HepG2 (cell line): ENCODE measurements at regions not wholly inside any gene's neighbourhood (a gene's known extent, or its start where the extent isn't known, plus 50 kb on each side); places are given as distances from the start of the nearest gene placed in this dataset.
"Not testable (repeated sequence)": the region's sequence is repeated elsewhere in the genome, so short reads cannot be mapped to it uniquely, and the experiment has no call there.

Experiments used
- CEBPB ChIP-seq: IDR thresholded peaks from 2 replicates; pipeline ENCODE4 v1.6.1; 2011; ENCODE audit warnings: low read depth, low read length, improper control_type of control experiment, borderline replicate concordance
- FOXP1 ChIP-seq, 2 experiments: fragments of 450-650 bp in 1 of 2; IDR thresholded peaks; 2 replicates each; pipeline ENCODE4 v1.6.1; 2017 to 2018; ENCODE audit warnings: antibody characterized with exemption in 1 of 2
- GLI4 ChIP-seq: sonication (generic); formaldehyde crosslinking; IDR thresholded peaks from 2 replicates; pipeline ENCODE4 v1.5.1; 2020; ENCODE audit warnings: missing genetic modification reagents, mild to moderate bottlenecking, moderate library complexity, borderline replicate concordance
- KDM1A ChIP-seq: IDR thresholded peaks from 2 replicates; pipeline ENCODE4 v1.6.1; 2016; ENCODE audit warnings: missing compliant biosample characterization
- MAFK ChIP-seq, 2 experiments: IDR thresholded peaks in 1 of 2; conservative IDR thresholded peaks in 1 of 2; 2 replicates each; pipeline ENCODE4 v1.6.1; 2011; ENCODE audit warnings: improper control_type of control experiment in 2 of 2, low read length in 2 of 2
- ZFP41 ChIP-seq: sonication (generic); formaldehyde crosslinking; IDR thresholded peaks from 2 replicates; pipeline ENCODE4 v1.4.0; 2020; ENCODE audit warnings: mild to moderate bottlenecking, missing genetic modification reagents, borderline replicate concordance
- ZNF713 ChIP-seq: sonication (generic); formaldehyde crosslinking; IDR thresholded peaks from 2 replicates; pipeline ENCODE4 v1.4.0; 2020; ENCODE audit warnings: mild to moderate bottlenecking, missing genetic modification reagents
- TF ChIP-seq, protein P1 (sequence below): sonication (generic); formaldehyde crosslinking; IDR thresholded peaks from 2 replicates; pipeline ENCODE4 v1.5.0; 2020; ENCODE audit warnings: mild to moderate bottlenecking, missing genetic modification reagents, moderate library complexity
- TF ChIP-seq, protein P2 (sequence below): sonication (generic); formaldehyde crosslinking; IDR thresholded peaks from 2 replicates; pipeline ENCODE4 v1.4.0; 2020; ENCODE audit warnings: missing genetic modification reagents, mild to moderate bottlenecking, borderline replicate concordance
- TF ChIP-seq, protein P3 (sequence below): IDR thresholded peaks from 2 replicates; pipeline ENCODE4 v1.6.1; 2016; ENCODE audit warnings: low read depth, missing genetic modification reagents, missing compliant biosample characterization
- TF ChIP-seq, protein P4 (sequence below): sonication (generic); formaldehyde crosslinking; IDR thresholded peaks from 2 replicates; pipeline ENCODE4 v1.4.0; 2020; ENCODE audit warnings: low read depth, mild to moderate bottlenecking, missing genetic modification reagents

DNA sequence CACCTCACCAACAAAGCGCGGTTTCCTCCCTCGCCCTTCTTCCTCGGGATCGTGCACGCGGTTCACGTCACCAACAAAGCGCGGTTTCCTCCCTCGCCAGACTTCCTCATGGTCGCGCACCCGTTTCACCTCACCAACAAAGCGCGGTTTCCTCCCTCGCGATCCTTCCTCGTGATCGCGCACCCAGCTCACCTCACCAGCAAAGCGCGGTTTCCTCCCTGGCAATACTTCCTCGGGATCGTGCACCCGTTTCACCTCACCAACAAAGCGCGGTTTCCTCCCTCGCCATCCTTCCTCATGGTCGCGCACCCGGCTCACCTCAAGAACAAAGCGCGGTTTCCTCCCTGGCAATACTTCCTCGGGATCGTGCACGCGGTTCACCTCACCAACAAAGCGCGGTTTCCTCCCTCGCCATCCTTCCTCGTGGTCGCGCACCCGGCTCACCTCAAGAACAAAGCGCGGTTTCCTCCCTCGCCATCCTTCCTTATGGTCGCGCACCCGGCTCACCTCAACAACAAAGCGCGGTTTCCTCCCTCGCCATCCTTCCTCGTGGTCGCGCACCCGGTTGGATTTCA, 565.9 kb upstream of the PFKP start:
- TF ChIP-seq, protein P1, sequence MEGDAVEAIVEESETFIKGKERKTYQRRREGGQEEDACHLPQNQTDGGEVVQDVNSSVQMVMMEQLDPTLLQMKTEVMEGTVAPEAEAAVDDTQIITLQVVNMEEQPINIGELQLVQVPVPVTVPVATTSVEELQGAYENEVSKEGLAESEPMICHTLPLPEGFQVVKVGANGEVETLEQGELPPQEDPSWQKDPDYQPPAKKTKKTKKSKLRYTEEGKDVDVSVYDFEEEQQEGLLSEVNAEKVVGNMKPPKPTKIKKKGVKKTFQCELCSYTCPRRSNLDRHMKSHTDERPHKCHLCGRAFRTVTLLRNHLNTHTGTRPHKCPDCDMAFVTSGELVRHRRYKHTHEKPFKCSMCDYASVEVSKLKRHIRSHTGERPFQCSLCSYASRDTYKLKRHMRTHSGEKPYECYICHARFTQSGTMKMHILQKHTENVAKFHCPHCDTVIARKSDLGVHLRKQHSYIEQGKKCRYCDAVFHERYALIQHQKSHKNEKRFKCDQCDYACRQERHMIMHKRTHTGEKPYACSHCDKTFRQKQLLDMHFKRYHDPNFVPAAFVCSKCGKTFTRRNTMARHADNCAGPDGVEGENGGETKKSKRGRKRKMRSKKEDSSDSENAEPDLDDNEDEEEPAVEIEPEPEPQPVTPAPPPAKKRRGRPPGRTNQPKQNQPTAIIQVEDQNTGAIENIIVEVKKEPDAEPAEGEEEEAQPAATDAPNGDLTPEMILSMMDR (CRISPR knock-in tag): not testable (repeated sequence)
- TF ChIP-seq, protein P2, sequence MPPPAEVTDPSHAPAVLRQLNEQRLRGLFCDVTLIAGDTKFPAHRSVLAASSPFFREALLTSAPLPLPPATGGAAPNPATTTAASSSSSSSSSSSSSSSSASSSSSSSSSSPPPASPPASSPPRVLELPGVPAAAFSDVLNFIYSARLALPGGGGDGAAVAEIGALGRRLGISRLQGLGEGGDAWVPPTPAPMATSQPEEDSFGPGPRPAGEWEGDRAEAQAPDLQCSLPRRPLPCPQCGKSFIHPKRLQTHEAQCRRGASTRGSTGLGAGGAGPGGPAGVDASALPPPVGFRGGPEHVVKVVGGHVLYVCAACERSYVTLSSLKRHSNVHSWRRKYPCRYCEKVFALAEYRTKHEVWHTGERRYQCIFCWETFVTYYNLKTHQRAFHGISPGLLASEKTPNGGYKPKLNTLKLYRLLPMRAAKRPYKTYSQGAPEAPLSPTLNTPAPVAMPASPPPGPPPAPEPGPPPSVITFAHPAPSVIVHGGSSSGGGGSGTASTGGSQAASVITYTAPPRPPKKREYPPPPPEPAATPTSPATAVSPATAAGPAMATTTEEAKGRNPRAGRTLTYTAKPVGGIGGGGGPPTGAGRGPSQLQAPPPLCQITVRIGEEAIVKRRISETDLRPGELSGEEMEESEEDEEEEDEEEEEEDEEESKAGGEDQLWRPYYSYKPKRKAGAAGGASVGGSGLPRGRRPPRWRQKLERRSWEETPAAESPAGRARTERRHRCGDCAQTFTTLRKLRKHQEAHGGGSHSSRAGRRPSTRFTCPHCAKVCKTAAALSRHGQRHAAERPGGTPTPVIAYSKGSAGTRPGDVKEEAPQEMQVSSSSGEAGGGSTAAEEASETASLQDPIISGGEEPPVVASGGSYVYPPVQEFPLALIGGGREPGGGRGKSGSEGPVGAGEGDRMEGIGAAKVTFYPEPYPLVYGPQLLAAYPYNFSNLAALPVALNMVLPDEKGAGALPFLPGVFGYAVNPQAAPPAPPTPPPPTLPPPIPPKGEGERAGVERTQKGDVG (CRISPR knock-in tag): not testable (repeated sequence)
- TF ChIP-seq GLI4; FOXP1 (IDR thresholded peaks at IDR 0.05); FOXP1 (CRISPR knock-in tag; IDR thresholded peaks at IDR 0.05); ZFP41; CEBPB; MAFK (conservative IDR thresholded peaks at IDR 0.05 in 1 of 2, IDR thresholded peaks at IDR 0.05 in 1 of 2; ENCODE audit: low read length in 2 of 2); ZNF713; KDM1A (CRISPR knock-in tag): not testable (repeated sequence)
- TF ChIP-seq, protein P3, sequence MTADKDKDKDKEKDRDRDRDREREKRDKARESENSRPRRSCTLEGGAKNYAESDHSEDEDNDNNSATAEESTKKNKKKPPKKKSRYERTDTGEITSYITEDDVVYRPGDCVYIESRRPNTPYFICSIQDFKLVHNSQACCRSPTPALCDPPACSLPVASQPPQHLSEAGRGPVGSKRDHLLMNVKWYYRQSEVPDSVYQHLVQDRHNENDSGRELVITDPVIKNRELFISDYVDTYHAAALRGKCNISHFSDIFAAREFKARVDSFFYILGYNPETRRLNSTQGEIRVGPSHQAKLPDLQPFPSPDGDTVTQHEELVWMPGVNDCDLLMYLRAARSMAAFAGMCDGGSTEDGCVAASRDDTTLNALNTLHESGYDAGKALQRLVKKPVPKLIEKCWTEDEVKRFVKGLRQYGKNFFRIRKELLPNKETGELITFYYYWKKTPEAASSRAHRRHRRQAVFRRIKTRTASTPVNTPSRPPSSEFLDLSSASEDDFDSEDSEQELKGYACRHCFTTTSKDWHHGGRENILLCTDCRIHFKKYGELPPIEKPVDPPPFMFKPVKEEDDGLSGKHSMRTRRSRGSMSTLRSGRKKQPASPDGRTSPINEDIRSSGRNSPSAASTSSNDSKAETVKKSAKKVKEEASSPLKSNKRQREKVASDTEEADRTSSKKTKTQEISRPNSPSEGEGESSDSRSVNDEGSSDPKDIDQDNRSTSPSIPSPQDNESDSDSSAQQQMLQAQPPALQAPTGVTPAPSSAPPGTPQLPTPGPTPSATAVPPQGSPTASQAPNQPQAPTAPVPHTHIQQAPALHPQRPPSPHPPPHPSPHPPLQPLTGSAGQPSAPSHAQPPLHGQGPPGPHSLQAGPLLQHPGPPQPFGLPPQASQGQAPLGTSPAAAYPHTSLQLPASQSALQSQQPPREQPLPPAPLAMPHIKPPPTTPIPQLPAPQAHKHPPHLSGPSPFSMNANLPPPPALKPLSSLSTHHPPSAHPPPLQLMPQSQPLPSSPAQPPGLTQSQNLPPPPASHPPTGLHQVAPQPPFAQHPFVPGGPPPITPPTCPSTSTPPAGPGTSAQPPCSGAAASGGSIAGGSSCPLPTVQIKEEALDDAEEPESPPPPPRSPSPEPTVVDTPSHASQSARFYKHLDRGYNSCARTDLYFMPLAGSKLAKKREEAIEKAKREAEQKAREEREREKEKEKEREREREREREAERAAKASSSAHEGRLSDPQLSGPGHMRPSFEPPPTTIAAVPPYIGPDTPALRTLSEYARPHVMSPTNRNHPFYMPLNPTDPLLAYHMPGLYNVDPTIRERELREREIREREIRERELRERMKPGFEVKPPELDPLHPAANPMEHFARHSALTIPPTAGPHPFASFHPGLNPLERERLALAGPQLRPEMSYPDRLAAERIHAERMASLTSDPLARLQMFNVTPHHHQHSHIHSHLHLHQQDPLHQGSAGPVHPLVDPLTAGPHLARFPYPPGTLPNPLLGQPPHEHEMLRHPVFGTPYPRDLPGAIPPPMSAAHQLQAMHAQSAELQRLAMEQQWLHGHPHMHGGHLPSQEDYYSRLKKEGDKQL: not testable (repeated sequence)
- TF ChIP-seq, protein P4, sequence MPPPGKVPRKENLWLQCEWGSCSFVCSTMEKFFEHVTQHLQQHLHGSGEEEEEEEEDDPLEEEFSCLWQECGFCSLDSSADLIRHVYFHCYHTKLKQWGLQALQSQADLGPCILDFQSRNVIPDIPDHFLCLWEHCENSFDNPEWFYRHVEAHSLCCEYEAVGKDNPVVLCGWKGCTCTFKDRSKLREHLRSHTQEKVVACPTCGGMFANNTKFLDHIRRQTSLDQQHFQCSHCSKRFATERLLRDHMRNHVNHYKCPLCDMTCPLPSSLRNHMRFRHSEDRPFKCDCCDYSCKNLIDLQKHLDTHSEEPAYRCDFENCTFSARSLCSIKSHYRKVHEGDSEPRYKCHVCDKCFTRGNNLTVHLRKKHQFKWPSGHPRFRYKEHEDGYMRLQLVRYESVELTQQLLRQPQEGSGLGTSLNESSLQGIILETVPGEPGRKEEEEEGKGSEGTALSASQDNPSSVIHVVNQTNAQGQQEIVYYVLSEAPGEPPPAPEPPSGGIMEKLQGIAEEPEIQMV: not testable (repeated sequence)
